ENCODE measurements at regions not wholly inside any gene's neighbourhood (a gene's known extent, or its start where the extent isn't known, plus 50 kb on each side); places are given as distances from the start of the nearest gene placed in this dataset.

- Histone ChIP-seq H3K27ac (ENCODE audit: low read depth, low read length, poor library complexity, severe bottlenecking) (no peak overlapping the region), H2AFZ (ENCODE audit: low read length) (no peak overlapping the region), H3K9me3 (ENCODE audit: low read length) (no peaks in the 10 kb centered on the region), H3K4me1 (ENCODE audit: insufficient read depth, low read length, poor library complexity, severe bottlenecking) (no peaks in the 10 kb centered on the region), H3K4me3 (ENCODE audit: low read depth, low read length, poor library complexity, severe bottlenecking) (no peak overlapping the region), H3K36me3 (ENCODE audit: insufficient read depth, low read length) (no peaks in the 10 kb centered on the region), H3K79me2 (ENCODE audit: insufficient read depth, low read depth, low read length) (no peaks in the 10 kb centered on the region), H3K4me2 (ENCODE audit: low read length) (no peak overlapping the region), H3K9me2 (ENCODE audit: insufficient read depth, low read length) (no peaks in the 10 kb centered on the region), H4K20me1 (ENCODE audit: insufficient read depth, low read length) (no peaks in the 10 kb centered on the region)
- TF ChIP-seq CTCF (conservative IDR thresholded peaks at IDR 0.05; ENCODE audit: low read length) (no peak), EZH2phosphoT487 (IDR thresholded peaks at IDR 0.05; ENCODE audit: borderline replicate concordance, low read depth, low read length) (no peak)
- DNase-seq (ENCODE audit: low spot score), result no peak
- BruUV-seq (replicated peaks), result no TSS peak
- intact Hi-C loops (cut with micrococcal nuclease; ENCODE audit: unreplicated experiment), result no loop called here
- POLR2A ChIA-PET, result interaction anchor here (0.7 to 0.9 kb wide), 2 partner anchors 10 to 11 kb away, joined by 3 to 5 read pairs; no protein-coding TSS in a partner anchor
- CTCF ChIA-PET (ENCODE audit: unreplicated experiment), result no interaction called here
These were observed 156.5 kb downstream of the HLX start for GRCh38 chr1:221035662-221036153.

- ChIA-PET CTCF (ENCODE audit: unreplicated experiment) (no interaction called here), POLR2A (no interaction called here)
- Histone ChIP-seq H3K4me1 (ENCODE audit: insufficient read depth, low read length, poor library complexity, severe bottlenecking) (no peaks in the 10 kb centered on the region), H3K9me2 (ENCODE audit: insufficient read depth, low read length) (no peaks in the 10 kb centered on the region), H3K4me2 (ENCODE audit: low read length) (no peak overlapping the region), H3K4me3 (ENCODE audit: low read depth, low read length, poor library complexity, severe bottlenecking) (no peak overlapping the region), H4K20me1 (ENCODE audit: insufficient read depth, low read length) (no peaks in the 10 kb centered on the region), H3K79me2 (ENCODE audit: insufficient read depth, low read depth, low read length) (no peaks in the 10 kb centered on the region), H2AFZ (ENCODE audit: low read length) (no peak overlapping the region), H3K9me3 (ENCODE audit: low read length) (no peaks in the 10 kb centered on the region), H3K36me3 (ENCODE audit: insufficient read depth, low read length) (no peaks in the 10 kb centered on the region), H3K27ac (ENCODE audit: low read depth, low read length, poor library complexity, severe bottlenecking) (no peak overlapping the region)
- BruUV-seq (replicated peaks), result no TSS peak
- DNase-seq (ENCODE audit: low spot score), result no peak
- intact Hi-C loops (cut with micrococcal nuclease; ENCODE audit: unreplicated experiment), result no loop called here
- TF ChIP-seq EZH2phosphoT487 (IDR thresholded peaks at IDR 0.05; ENCODE audit: borderline replicate concordance, low read depth, low read length) (no peak), CTCF (conservative IDR thresholded peaks at IDR 0.05; ENCODE audit: low read length) (no peak)
These were observed 160.4 kb downstream of the HLX start for GRCh38 chr1:221039616-221040015.

- Histone ChIP-seq H3K79me2 (ENCODE audit: insufficient read depth, low read depth, low read length) (no peaks in the 10 kb centered on the region), H2AFZ (ENCODE audit: low read length) (no peak overlapping the region), H3K4me2 (ENCODE audit: low read length) (no peak overlapping the region), H3K36me3 (ENCODE audit: insufficient read depth, low read length) (no peaks in the 10 kb centered on the region), H3K27ac (ENCODE audit: low read depth, low read length, poor library complexity, severe bottlenecking) (no peak overlapping the region), H3K4me3 (ENCODE audit: low read depth, low read length, poor library complexity, severe bottlenecking) (no peak overlapping the region), H3K9me3 (ENCODE audit: low read length) (no peaks in the 10 kb centered on the region), H3K9me2 (ENCODE audit: insufficient read depth, low read length) (no peaks in the 10 kb centered on the region), H4K20me1 (ENCODE audit: insufficient read depth, low read length) (no peaks in the 10 kb centered on the region), H3K4me1 (ENCODE audit: insufficient read depth, low read length, poor library complexity, severe bottlenecking) (no peaks in the 10 kb centered on the region)
- ChIA-PET CTCF (ENCODE audit: unreplicated experiment) (no interaction called here), POLR2A (no interaction called here)
- intact Hi-C loops (cut with micrococcal nuclease; ENCODE audit: unreplicated experiment), result no loop called here
- no TSS peak for BruUV-seq (replicated peaks)
- no peak for TF ChIP-seq EZH2phosphoT487 (IDR thresholded peaks at IDR 0.05; ENCODE audit: borderline replicate concordance, low read depth, low read length)
- no peak for TF ChIP-seq CTCF (conservative IDR thresholded peaks at IDR 0.05; ENCODE audit: low read length)
- DNase-seq (ENCODE audit: low spot score), result no peak
These were observed 160.9 kb downstream of the HLX start for GRCh38 chr1:221040101-221040500.
